ENCODE measurements at regions not wholly inside any gene's neighbourhood (a gene's known extent, or its start where the extent isn't known, plus 50 kb on each side); places are given as distances from the start of the nearest gene placed in this dataset.

DNA sequence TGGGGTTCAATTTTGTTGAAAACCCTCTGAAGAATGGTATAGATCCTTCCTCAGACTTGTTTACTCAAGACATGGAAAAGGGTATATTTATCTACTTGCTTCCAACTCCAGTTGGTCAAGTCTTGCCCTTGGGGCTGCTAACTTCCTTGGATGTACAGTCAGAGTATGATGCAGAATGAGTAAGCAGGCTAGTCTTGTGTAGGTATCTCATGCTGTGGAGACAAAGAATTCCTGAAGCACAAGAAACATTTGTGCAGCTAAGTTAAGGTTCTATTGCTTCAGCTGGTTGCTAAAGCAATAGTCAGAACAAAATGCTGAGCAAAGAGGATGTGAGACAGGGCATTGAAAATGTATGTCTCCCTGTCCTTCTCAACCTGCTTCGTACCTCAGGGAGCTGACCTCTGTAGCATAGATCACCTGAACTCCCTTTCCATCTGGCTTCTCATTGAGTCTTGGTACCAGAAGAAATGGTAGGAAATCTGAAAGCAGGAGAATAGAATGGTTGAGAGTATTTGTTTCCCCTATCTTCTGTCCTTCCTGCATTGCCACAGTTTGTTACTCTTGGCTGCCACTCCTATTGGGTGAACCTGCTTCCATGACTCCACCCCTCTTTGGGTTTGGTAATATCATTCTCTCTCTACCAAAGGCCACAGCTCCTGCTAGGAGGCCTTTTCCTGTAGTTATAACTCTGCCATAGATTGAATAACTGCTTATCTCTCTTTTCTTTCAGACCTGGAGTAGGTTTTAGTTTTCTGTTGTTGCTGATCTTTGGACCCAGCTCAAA lies 346.0 kb downstream of the PHF14 start:
- no peak for DNase-seq
- no peaks in the 10 kb centered on the region for H3K36me3 ChIP-seq

More for the DNA sequence above, 346.0 kb downstream of the PHF14 start:
- no peak overlapping the region for H3K27ac ChIP-seq
- no peak overlapping the region for H3K4me3 ChIP-seq
- intact Hi-C loops (cut with DNase I) = no loop called here
- no peaks in the 10 kb centered on the region for H3K4me1 ChIP-seq
- no peaks in the 10 kb centered on the region for H3K9me3 ChIP-seq
- TF ChIP-seq, protein P1, sequence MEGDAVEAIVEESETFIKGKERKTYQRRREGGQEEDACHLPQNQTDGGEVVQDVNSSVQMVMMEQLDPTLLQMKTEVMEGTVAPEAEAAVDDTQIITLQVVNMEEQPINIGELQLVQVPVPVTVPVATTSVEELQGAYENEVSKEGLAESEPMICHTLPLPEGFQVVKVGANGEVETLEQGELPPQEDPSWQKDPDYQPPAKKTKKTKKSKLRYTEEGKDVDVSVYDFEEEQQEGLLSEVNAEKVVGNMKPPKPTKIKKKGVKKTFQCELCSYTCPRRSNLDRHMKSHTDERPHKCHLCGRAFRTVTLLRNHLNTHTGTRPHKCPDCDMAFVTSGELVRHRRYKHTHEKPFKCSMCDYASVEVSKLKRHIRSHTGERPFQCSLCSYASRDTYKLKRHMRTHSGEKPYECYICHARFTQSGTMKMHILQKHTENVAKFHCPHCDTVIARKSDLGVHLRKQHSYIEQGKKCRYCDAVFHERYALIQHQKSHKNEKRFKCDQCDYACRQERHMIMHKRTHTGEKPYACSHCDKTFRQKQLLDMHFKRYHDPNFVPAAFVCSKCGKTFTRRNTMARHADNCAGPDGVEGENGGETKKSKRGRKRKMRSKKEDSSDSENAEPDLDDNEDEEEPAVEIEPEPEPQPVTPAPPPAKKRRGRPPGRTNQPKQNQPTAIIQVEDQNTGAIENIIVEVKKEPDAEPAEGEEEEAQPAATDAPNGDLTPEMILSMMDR (IDR thresholded peaks at IDR 0.05) = no peak
- no peak for ATAC-seq
- no peaks in the 10 kb centered on the region for H3K27me3 ChIP-seq (ENCODE audit: low read depth)

Measured in lower lobe of right lung (tissue), 2 donors.